ENCODE measurements at regions not wholly inside any gene's neighbourhood (a gene's known extent, or its start where the extent isn't known, plus 50 kb on each side); places are given as distances from the start of the nearest gene placed in this dataset.
A peak's percentile ranks its signal among the peaks of the same experiment; 100 is the strongest.

DNA sequence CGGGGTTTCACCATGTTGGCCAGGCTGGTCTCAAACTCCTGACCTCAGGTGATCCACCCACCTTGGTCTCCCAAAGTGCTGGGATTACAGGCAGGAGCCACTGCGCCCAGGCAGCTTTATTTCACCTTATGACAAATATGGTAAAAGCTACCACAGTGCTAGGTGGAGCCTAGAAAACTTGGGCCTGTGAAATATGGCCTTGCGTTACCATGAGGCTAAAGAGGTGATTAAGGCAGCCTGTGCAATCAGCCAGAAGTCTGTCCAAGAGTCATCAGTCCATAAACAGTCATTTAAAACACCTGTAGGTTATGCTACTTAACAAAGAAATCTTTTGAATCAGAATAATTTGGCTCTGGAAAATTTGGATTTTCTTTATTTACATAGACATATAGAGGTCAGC, 114.8 kb upstream of the ANKH start:
- no peaks in the 10 kb centered on the region for H3K36me3 ChIP-seq (ENCODE audit: control insufficient read depth in 2 of 2, insufficient read depth in 2 of 2, low read length in 1 of 2)
- 98% methylated on average over 3 of the region's 3 CpGs for WGBS
- peaks cover 7 to 8% of the 10 kb centered on the region in 2 donors for H3K4me1 ChIP-seq (ENCODE audit: control insufficient read depth in 2 of 2, insufficient read depth in 2 of 2, low read length in 2 of 2)
- DNase-seq (ENCODE audit: low read depth in 6 of 9, low spot score in 9 of 9), result no peak
- no peaks in the 10 kb centered on the region for H3K27me3 ChIP-seq (ENCODE audit: control insufficient read depth in 2 of 2, insufficient read depth in 1 of 2, low read length in 1 of 2)
- H3K9me3 ChIP-seq (ENCODE audit: control insufficient read depth in 2 of 2, insufficient read depth in 1 of 2, low read length in 1 of 2), result no peaks in the 10 kb centered on the region
- no peak overlapping the region for H3K4me3 ChIP-seq (ENCODE audit: low read length in 2 of 2)
- no peak overlapping the region for H3K27ac ChIP-seq (ENCODE audit: low read depth in 1 of 2, low read length in 1 of 2)

GRCh38 chr5:14983666-14984441, 112.3 kb upstream of the ANKH start:
- H3K27ac ChIP-seq (ENCODE audit: low read depth in 1 of 2, low read length in 1 of 2), result peak overlapping the region in 1 of 2 donors; percentile 31
- peak in 2 of 9 donors; percentile 23 to 48 for DNase-seq (ENCODE audit: low read depth in 6 of 9, low spot score in 9 of 9)
- 33% methylated on average over 6 of the region's 6 CpGs for WGBS
- H3K9me3 ChIP-seq (ENCODE audit: control insufficient read depth in 2 of 2, insufficient read depth in 1 of 2, low read length in 1 of 2), result no peaks in the 10 kb centered on the region
- H3K4me3 ChIP-seq (ENCODE audit: low read length in 2 of 2), result no peak overlapping the region
- no peaks in the 10 kb centered on the region for H3K36me3 ChIP-seq (ENCODE audit: control insufficient read depth in 2 of 2, insufficient read depth in 2 of 2, low read length in 1 of 2)
- no peaks in the 10 kb centered on the region for H3K27me3 ChIP-seq (ENCODE audit: control insufficient read depth in 2 of 2, insufficient read depth in 1 of 2, low read length in 1 of 2)
- H3K4me1 ChIP-seq (ENCODE audit: control insufficient read depth in 2 of 2, insufficient read depth in 2 of 2, low read length in 2 of 2), result peaks cover 7 to 8% of the 10 kb centered on the region in 2 donors

DNA sequence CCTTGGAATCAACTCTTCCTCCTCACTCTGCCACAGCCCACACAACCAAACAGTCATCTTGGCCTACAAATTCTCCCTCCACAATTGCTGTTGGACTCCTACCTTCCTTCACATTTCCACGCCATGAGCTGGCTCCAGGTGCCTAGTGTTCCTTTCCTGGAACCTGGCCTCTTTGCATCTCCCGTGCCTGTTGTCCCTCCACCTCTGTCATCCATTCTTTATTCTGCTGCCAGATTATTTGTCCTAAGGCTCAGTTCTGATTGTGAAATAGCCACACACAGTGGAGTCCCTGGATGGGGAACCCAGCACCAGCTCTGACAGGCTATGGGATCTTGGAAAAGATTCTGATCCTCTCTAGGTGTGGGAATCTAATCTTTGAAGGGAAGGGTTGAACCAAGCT, 109.1 kb upstream of the ANKH start:
- WGBS, result 99% methylated on average over 2 of the region's 2 CpGs
- Histone ChIP-seq H3K27me3 (ENCODE audit: control insufficient read depth in 2 of 2, insufficient read depth in 1 of 2, low read length in 1 of 2) (no peaks in the 10 kb centered on the region), H3K4me1 (ENCODE audit: control insufficient read depth in 2 of 2, insufficient read depth in 2 of 2, low read length in 2 of 2) (peaks cover 7 to 8% of the 10 kb centered on the region in 2 donors), H3K36me3 (ENCODE audit: control insufficient read depth in 2 of 2, insufficient read depth in 2 of 2, low read length in 1 of 2) (no peaks in the 10 kb centered on the region), H3K4me3 (ENCODE audit: low read length in 2 of 2) (no peak overlapping the region), H3K9me3 (ENCODE audit: control insufficient read depth in 2 of 2, insufficient read depth in 1 of 2, low read length in 1 of 2) (no peaks in the 10 kb centered on the region), H3K27ac (ENCODE audit: low read depth in 1 of 2, low read length in 1 of 2) (no peak overlapping the region)
- DNase-seq (ENCODE audit: low read depth in 6 of 9, low spot score in 9 of 9), result no peak

DNA sequence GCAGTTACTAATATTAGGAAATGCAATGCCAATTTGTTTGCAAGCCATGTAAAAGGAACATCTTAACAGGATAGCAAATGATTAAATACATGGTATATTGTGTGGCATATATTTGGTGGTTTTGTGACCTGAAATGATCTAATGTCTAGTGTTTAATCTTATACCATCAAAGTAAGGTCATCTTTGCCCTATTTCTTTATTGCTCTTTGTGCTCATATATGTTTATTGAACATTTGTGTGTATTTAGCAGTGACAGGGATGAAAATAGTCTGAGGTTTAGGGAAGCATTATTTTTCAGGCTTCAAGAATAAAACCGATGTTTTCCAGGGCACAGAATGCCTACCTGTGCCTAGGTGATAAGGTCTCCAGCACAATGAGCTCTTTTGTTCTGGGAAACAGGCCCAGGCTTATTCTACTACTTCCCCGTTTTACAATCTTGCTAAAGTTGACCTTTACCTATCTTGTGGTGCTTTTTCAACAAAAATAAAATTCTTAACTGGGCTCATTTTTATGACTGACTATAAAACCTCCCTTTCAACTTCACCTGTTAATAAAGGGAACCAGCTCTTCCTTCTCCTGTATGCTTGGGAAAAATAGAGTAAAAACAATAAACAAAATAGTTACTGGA, 105.6 kb upstream of the ANKH start:
- WGBS, result 51% methylated on average over 2 of the region's 2 CpGs
- H3K27ac ChIP-seq (ENCODE audit: low read depth in 1 of 2, low read length in 1 of 2), result no peak overlapping the region

DNA sequence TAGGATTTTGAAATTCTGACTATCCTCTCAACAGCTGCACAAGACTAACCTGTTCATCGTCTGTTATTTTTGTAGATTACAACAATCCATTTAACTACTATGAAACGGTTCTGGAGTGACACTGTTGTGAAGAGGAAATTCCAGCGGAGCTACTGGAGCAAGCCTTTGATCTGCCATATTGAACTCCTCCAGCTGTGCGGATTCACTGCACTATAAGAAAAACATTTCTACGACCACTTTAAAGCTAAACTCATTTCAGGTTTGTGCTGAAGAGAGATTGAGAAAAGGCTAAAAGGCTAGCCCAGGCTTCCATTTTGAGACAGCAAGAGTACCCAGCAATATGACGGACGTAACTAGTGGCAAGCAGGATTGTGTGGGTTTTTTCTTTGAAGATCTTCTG, 104.9 kb upstream of the ANKH start:
- no peak overlapping the region for H3K27ac ChIP-seq (ENCODE audit: low read depth in 1 of 2, low read length in 1 of 2)
- H3K4me3 ChIP-seq (ENCODE audit: low read length in 2 of 2), result no peak overlapping the region
- H3K9me3 ChIP-seq (ENCODE audit: control insufficient read depth in 2 of 2, insufficient read depth in 1 of 2, low read length in 1 of 2), result no peaks in the 10 kb centered on the region
- H3K27me3 ChIP-seq (ENCODE audit: control insufficient read depth in 2 of 2, insufficient read depth in 1 of 2, low read length in 1 of 2), result no peaks in the 10 kb centered on the region
- no peak for DNase-seq (ENCODE audit: low read depth in 6 of 9, low spot score in 9 of 9)
- H3K4me1 ChIP-seq (ENCODE audit: control insufficient read depth in 2 of 2, insufficient read depth in 2 of 2, low read length in 2 of 2), result no peaks in the 10 kb centered on the region
- WGBS, result 97% methylated on average over 7 of the region's 7 CpGs
- no peaks in the 10 kb centered on the region for H3K36me3 ChIP-seq (ENCODE audit: control insufficient read depth in 2 of 2, insufficient read depth in 2 of 2, low read length in 1 of 2)

More for the DNA sequence above, 105.6 kb upstream of the ANKH start:
- H3K27me3 ChIP-seq (ENCODE audit: control insufficient read depth in 2 of 2, insufficient read depth in 1 of 2, low read length in 1 of 2), result no peaks in the 10 kb centered on the region
- no peaks in the 10 kb centered on the region for H3K4me1 ChIP-seq (ENCODE audit: control insufficient read depth in 2 of 2, insufficient read depth in 2 of 2, low read length in 2 of 2)
- H3K9me3 ChIP-seq (ENCODE audit: control insufficient read depth in 2 of 2, insufficient read depth in 1 of 2, low read length in 1 of 2), result no peaks in the 10 kb centered on the region
- no peaks in the 10 kb centered on the region for H3K36me3 ChIP-seq (ENCODE audit: control insufficient read depth in 2 of 2, insufficient read depth in 2 of 2, low read length in 1 of 2)
- no peak overlapping the region for H3K4me3 ChIP-seq (ENCODE audit: low read length in 2 of 2)
- no peak for DNase-seq (ENCODE audit: low read depth in 6 of 9, low spot score in 9 of 9)

- 90% methylated on average over 3 of the region's 3 CpGs for WGBS
- H3K27me3 ChIP-seq (ENCODE audit: control insufficient read depth in 2 of 2, insufficient read depth in 1 of 2, low read length in 1 of 2), result no peaks in the 10 kb centered on the region
- H3K4me3 ChIP-seq (ENCODE audit: low read length in 2 of 2), result no peak overlapping the region
- H3K36me3 ChIP-seq (ENCODE audit: control insufficient read depth in 2 of 2, insufficient read depth in 2 of 2, low read length in 1 of 2), result no peaks in the 10 kb centered on the region
- no peak for DNase-seq (ENCODE audit: low read depth in 6 of 9, low spot score in 9 of 9)
- H3K27ac ChIP-seq (ENCODE audit: low read depth in 1 of 2, low read length in 1 of 2), result no peak overlapping the region
- H3K9me3 ChIP-seq (ENCODE audit: control insufficient read depth in 2 of 2, insufficient read depth in 1 of 2, low read length in 1 of 2), result no peaks in the 10 kb centered on the region
- no peaks in the 10 kb centered on the region for H3K4me1 ChIP-seq (ENCODE audit: control insufficient read depth in 2 of 2, insufficient read depth in 2 of 2, low read length in 2 of 2)
Observed at GRCh38 chr5:14971873-14972272, 100.3 kb upstream of the ANKH start.

GRCh38 chr5:14968796-14969195, 97.2 kb upstream of the ANKH start:
- no peaks in the 10 kb centered on the region for H3K4me1 ChIP-seq (ENCODE audit: control insufficient read depth in 2 of 2, insufficient read depth in 2 of 2, low read length in 2 of 2)
- DNase-seq (ENCODE audit: low read depth in 6 of 9, low spot score in 9 of 9), result no peak
- H3K4me3 ChIP-seq (ENCODE audit: low read length in 2 of 2), result no peak overlapping the region
- no peaks in the 10 kb centered on the region for H3K9me3 ChIP-seq (ENCODE audit: control insufficient read depth in 2 of 2, insufficient read depth in 1 of 2, low read length in 1 of 2)
- H3K36me3 ChIP-seq (ENCODE audit: control insufficient read depth in 2 of 2, insufficient read depth in 2 of 2, low read length in 1 of 2), result no peaks in the 10 kb centered on the region
- H3K27ac ChIP-seq (ENCODE audit: low read depth in 1 of 2, low read length in 1 of 2), result no peak overlapping the region
- no peaks in the 10 kb centered on the region for H3K27me3 ChIP-seq (ENCODE audit: control insufficient read depth in 2 of 2, insufficient read depth in 1 of 2, low read length in 1 of 2)

DNA sequence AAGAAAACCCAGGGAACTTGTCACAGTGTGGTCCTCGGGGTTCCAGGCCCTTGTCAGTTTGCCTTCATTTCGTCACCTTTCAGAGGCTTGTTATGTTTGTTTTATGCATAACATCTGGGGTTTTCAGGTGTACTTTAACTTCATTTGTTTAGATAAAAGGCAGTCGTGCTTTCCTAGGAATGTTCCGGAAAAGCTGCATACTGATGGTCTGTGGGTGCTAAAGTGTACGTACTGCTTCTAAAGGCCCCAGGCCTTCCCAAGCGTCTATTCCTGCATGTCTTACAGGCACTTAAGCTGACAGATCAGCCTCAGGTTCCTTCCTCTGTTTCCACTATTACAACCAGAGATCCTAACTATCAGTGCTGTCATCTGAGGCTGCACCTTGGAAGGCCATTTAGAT, 95.6 kb upstream of the ANKH start:
- H3K27me3 ChIP-seq (ENCODE audit: control insufficient read depth in 2 of 2, insufficient read depth in 1 of 2, low read length in 1 of 2), result no peaks in the 10 kb centered on the region
- 97% methylated on average over 6 of the region's 6 CpGs for WGBS
- no peak overlapping the region for H3K27ac ChIP-seq (ENCODE audit: low read depth in 1 of 2, low read length in 1 of 2)
- no peak overlapping the region for H3K4me3 ChIP-seq (ENCODE audit: low read length in 2 of 2)
- no peaks in the 10 kb centered on the region for H3K36me3 ChIP-seq (ENCODE audit: control insufficient read depth in 2 of 2, insufficient read depth in 2 of 2, low read length in 1 of 2)
- H3K4me1 ChIP-seq (ENCODE audit: control insufficient read depth in 2 of 2, insufficient read depth in 2 of 2, low read length in 2 of 2), result no peaks in the 10 kb centered on the region
- no peak for DNase-seq (ENCODE audit: low read depth in 6 of 9, low spot score in 9 of 9)
- no peaks in the 10 kb centered on the region for H3K9me3 ChIP-seq (ENCODE audit: control insufficient read depth in 2 of 2, insufficient read depth in 1 of 2, low read length in 1 of 2)

GRCh38 chr5:14965815-14966214, 94.2 kb upstream of the ANKH start:
- H3K36me3 ChIP-seq (ENCODE audit: control insufficient read depth in 2 of 2, insufficient read depth in 2 of 2, low read length in 1 of 2), result no peaks in the 10 kb centered on the region
- H3K27me3 ChIP-seq (ENCODE audit: control insufficient read depth in 2 of 2, insufficient read depth in 1 of 2, low read length in 1 of 2), result no peaks in the 10 kb centered on the region
- 91% methylated on average over 1 of the region's 1 CpG for WGBS
- H3K4me1 ChIP-seq (ENCODE audit: control insufficient read depth in 2 of 2, insufficient read depth in 2 of 2, low read length in 2 of 2), result no peaks in the 10 kb centered on the region
- H3K9me3 ChIP-seq (ENCODE audit: control insufficient read depth in 2 of 2, insufficient read depth in 1 of 2, low read length in 1 of 2), result no peaks in the 10 kb centered on the region
- DNase-seq (ENCODE audit: low read depth in 6 of 9, low spot score in 9 of 9), result no peak
- H3K4me3 ChIP-seq (ENCODE audit: low read length in 2 of 2), result no peak overlapping the region
- H3K27ac ChIP-seq (ENCODE audit: low read depth in 1 of 2, low read length in 1 of 2), result no peak overlapping the region

All from thymus (tissue), 11 donors.